Activated naive CD8-positive, alpha-beta T cell treated with anti-CD3 and anti-CD28 coated beads, Interleukin-2, amount 50 U/mL, for 24 hours (primary cell): ENCODE measurements at regions not wholly inside any gene's neighbourhood (a gene's known extent, or its start where the extent isn't known, plus 50 kb on each side); places are given as distances from the start of the nearest gene placed in this dataset.

Source experiments
- ATAC-seq: fragments of 150-1000 bp; cut with Tn5 transposase; one replicate; pipeline ENCODE4 v1.10.0; 2021
- DNase-seq: peaks from one replicate; pipeline ENCODE4 v3.0.0; 2021
- H3K27ac Mint-ChIP-seq: one replicate; pipeline ENCODE4 v1.8.0; 2021; ENCODE audit warnings: mild to moderate bottlenecking, mixed read lengths
- H3K27me3 Mint-ChIP-seq: one replicate; pipeline ENCODE4 v1.8.0; 2021; ENCODE audit warnings: mixed read lengths
- H3K36me3 Mint-ChIP-seq: one replicate; pipeline ENCODE4 v1.8.0; 2021; ENCODE audit warnings: low read depth, mixed read lengths
- H3K4me1 Mint-ChIP-seq: one replicate; pipeline ENCODE4 v1.8.0; 2021; ENCODE audit warnings: mixed read lengths
- H3K4me3 Mint-ChIP-seq: one replicate; pipeline ENCODE4 v1.8.0; 2021; ENCODE audit warnings: mild to moderate bottlenecking, moderate library complexity, mixed read lengths
- H3K9me3 Mint-ChIP-seq: one replicate; pipeline ENCODE4 v1.8.0; 2021; ENCODE audit warnings: mixed read lengths

DNA sequence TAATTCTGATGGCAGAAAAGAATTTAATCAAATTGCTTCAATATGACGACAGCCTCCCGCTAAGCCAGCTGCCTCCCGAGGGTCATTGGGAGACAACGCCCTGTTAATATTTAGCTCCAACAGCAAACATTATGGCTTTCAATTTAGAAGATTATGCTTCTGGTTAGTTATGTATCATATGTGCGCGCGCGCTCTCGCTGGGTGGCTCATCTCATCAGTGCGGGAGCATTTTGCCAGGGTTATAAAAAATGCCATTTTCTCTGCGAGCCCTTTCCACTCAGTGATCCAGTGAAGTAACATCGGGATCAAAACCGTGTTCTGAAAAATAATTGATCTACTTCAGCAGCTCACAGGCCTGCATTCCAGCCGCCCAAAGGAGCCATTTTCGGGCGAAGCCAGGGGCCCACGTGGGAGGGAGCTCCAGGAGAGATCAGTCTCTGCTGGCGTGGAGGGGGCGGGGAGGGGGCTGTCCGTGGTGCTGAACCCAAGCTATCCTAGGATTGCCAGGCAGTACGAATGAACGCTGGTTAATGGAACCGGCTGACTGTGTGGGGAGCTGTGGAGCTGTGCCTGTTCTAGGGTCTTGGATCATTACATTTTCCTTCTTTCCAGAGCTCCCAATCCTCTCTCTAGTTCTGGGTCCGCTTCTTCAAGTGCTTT is 219.1 kb upstream of the ZC3H12A start:
- Mint-ChIP-seq H3K27me3 (peaks cover 41% of the 10 kb centered on the region), H3K9me3 (no peaks in the 10 kb centered on the region), H3K4me3 (no peak overlapping the region), H3K27ac (no peak overlapping the region), H3K36me3 (no peaks in the 10 kb centered on the region), H3K4me1 (no peaks in the 10 kb centered on the region)
- no peak for ATAC-seq
- DNase-seq = peak; percentile 22

DNA sequence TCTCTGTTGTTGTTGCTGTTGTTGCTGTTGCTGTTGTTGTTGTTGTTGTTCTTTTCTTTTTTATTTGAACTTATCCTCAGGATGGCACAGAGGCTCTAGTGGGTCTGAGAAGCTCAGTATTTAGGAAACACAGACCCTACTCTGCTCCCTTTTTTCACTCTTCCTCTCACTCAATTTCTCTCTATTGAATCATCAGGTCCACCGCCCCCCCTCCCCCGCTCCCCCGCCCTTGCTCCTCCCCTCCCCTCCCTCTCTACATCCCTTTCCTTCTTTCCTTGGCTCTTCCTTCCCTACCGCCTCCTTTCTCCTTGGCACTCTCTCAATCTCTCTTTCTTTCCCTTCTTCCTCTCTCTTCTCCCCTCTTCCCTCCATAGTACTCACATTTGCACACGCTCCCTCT is 218.5 kb upstream of the ZC3H12A start:
- Mint-ChIP-seq H3K4me3 (no peak overlapping the region), H3K27me3 (peaks cover 42% of the 10 kb centered on the region), H3K4me1 (no peaks in the 10 kb centered on the region), H3K9me3 (no peaks in the 10 kb centered on the region), H3K36me3 (no peaks in the 10 kb centered on the region), H3K27ac (no peak overlapping the region)
- DNase-seq (no peak), ATAC-seq (no peak)

DNA sequence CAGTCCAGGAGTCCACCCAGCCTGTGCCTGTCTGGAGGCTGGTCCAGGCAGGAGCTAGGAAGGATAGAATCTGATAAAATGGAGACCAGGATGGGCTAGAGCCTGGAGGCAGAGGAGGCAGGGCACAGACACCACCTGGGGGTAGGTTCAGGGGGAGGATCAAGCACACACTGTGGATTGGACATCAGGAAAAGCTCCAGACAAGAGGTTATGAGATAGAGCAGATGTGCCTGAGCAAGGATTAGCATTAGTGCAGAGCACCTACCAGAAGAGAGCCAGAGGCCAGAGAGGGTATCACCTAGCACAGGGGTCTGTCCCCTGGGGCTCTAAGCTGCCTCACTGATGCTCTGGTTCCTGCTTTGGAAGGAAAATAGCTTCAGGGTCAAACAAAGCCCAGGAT is 216.7 kb upstream of the ZC3H12A start:
- DNase-seq (no peak), ATAC-seq (no peak)
- H3K36me3 Mint-ChIP-seq = no peaks in the 10 kb centered on the region
- peaks cover 51% of the 10 kb centered on the region for H3K27me3 Mint-ChIP-seq
- H3K4me1 Mint-ChIP-seq = no peaks in the 10 kb centered on the region
- no peak overlapping the region for H3K27ac Mint-ChIP-seq
- H3K4me3 Mint-ChIP-seq = no peak overlapping the region
- no peaks in the 10 kb centered on the region for H3K9me3 Mint-ChIP-seq

GRCh38 chr1:37258068-37258467 is 216.3 kb upstream of the ZC3H12A start:
- Mint-ChIP-seq H3K27ac (no peak overlapping the region), H3K4me3 (no peak overlapping the region), H3K36me3 (no peaks in the 10 kb centered on the region), H3K9me3 (no peaks in the 10 kb centered on the region), H3K4me1 (no peaks in the 10 kb centered on the region), H3K27me3 (peaks cover 51% of the 10 kb centered on the region)
- ATAC-seq = no peak
- no peak for DNase-seq

DNA sequence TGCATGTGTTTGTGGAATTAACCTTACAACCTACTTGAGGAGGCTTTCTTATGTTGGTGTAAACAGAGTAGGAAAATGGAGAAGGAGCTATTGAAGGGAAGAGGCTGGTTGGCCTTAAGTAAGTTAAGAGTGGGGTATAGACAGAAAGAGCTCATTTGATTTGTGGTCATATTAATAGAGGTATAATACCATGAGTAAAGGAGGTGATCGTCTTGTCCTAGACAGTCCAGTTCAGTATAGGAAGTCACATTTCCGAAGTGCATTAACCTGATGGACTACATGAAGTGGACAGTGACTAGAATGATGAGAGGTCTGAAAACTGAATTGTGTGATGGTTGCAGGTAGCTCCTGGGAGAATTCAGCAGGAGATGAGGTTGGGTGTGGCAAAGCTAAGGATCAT is 215.4 kb upstream of the ZC3H12A start:
- ATAC-seq (no peak), DNase-seq (no peak)
- no peak overlapping the region for H3K4me3 Mint-ChIP-seq
- no peak overlapping the region for H3K27ac Mint-ChIP-seq
- no peaks in the 10 kb centered on the region for H3K9me3 Mint-ChIP-seq
- H3K4me1 Mint-ChIP-seq = no peaks in the 10 kb centered on the region
- no peaks in the 10 kb centered on the region for H3K36me3 Mint-ChIP-seq
- H3K27me3 Mint-ChIP-seq = peaks cover 51% of the 10 kb centered on the region

DNA sequence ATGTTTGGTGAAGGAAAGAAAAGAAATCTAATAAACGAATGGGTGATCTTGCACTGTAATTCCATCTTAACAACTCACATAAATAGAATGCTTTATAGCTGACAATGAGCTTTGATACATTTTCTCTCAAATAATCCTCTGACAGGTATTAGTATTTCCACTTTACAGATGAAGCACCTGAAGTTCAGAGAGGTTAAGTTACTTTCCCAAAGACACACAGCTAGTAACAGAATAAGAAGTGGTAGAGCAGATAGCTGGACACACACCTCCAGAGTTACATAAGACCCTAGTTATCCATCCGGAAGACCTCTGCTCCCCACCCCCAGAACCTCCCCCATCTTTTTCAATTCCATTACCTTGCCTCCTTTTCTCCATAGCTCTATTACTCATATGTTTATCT is 213.3 kb upstream of the ZC3H12A start:
- Mint-ChIP-seq H3K27me3 (peaks cover 43% of the 10 kb centered on the region), H3K27ac (no peak overlapping the region), H3K4me1 (no peaks in the 10 kb centered on the region), H3K9me3 (no peaks in the 10 kb centered on the region), H3K4me3 (no peak overlapping the region), H3K36me3 (no peaks in the 10 kb centered on the region)
- ATAC-seq (no peak), DNase-seq (no peak)

DNA sequence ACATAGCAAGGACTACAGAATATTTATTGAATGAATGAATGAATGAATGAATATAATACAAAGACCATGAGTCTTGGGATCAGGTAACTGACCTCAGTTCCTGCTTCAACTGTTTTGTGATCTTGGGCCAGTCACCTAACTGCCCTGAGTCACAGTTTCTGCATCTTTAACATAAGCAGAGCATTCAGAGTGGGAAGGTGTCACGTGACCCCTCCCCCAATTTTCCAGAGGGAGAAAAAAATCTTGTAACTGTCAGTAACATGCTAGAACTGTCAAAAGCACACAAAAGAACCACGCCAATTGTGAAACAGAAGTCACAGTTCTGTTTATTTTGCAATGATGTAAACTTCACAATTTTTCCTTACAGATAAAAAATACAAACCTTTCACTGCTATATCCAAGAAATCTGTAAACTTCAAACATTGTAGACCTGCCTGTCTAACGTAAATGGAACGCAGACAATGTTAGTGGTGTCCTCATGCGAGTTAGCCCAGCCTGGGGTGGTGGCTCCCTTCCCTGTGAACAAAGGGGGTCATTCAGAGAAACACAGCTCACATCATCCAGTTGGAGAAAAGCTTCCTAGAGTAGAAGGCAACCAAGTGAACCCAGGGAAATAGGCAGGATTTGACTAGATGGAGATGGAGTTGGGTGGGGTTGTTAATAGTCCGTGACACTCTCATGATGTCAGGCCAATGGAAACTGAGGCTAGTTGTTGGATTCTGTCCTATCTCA is 211.8 kb upstream of the ZC3H12A start:
- H3K27me3 Mint-ChIP-seq = peaks cover 29% of the 10 kb centered on the region

DNA sequence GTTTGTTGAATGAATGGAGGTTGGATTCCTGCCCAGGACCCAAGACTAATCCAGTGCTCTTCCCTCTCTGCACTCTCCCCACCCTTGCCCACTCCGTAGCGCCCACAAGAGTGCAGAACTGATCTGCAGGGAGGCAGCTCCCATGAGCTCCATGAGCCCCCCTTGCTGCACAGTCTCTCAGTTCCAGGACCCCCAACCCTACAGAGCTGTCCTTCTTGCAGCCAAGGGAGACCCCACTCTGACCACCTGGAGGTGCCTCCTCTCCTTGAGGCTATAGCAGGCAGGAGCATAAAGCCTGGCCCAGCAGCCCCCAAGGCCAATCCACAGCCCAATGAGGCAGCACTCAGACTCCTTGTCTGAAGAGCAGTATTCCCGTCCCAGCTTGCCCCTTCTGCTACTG is 209.2 kb upstream of the ZC3H12A start:
- no peak overlapping the region for H3K4me3 Mint-ChIP-seq
- ATAC-seq (no peak), DNase-seq (no peak)
- no peak overlapping the region for H3K27ac Mint-ChIP-seq
- no peaks in the 10 kb centered on the region for H3K4me1 Mint-ChIP-seq
- H3K36me3 Mint-ChIP-seq = no peaks in the 10 kb centered on the region
- H3K9me3 Mint-ChIP-seq = no peaks in the 10 kb centered on the region
- peaks cover 18% of the 10 kb centered on the region for H3K27me3 Mint-ChIP-seq

More for the DNA sequence above, 211.8 kb upstream of the ZC3H12A start:
- DNase-seq (no peak), ATAC-seq (no peak)
- no peaks in the 10 kb centered on the region for H3K9me3 Mint-ChIP-seq
- H3K4me1 Mint-ChIP-seq = no peaks in the 10 kb centered on the region
- no peaks in the 10 kb centered on the region for H3K36me3 Mint-ChIP-seq
- no peak overlapping the region for H3K27ac Mint-ChIP-seq
- no peak overlapping the region for H3K4me3 Mint-ChIP-seq

DNA sequence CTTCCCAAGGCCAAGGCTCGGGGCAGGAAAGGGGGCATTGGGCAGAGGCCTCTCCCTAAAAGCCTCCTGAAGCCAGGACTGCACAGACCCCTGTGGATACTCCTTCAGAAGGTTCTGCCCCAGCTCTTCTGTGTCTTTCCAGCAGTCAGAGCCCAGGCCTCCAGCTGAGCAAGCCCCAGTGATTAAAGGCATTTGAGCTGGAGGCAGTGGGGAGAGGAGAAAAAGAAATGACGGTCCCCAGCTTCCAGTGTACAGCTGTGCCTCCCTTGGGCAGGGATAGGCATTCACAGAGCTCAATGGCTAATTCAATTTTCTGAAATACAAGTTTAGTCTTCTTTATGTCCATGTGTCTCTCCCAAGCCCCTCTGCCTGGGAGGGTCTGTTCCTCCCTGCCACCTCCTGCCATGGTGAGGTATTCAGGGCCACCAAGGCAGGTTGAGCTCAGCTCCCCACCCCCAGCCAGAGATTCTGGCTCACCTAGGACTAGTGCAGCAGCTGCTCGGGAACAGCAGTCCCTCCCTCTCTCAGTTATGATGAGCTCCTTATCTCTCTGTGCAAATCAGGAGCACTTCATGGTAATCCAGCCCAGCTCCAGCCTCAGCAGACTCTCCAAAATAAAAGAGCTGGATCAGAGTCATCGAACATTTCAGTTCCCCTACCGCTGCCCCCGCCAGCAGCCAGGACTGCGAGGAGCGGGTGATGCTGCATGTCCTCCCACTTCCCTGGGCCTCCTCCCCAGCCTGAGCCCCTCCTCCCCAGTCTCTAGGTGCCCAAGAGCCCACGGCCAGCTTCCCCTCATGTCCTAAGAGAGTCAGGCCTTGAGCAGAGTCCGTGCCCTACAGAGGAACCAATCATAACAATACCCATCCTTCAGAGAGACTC is 208.4 kb upstream of the ZC3H12A start:
- no peak overlapping the region for H3K27ac Mint-ChIP-seq
- ATAC-seq = no peak
- H3K9me3 Mint-ChIP-seq = no peaks in the 10 kb centered on the region
- peaks cover 18% of the 10 kb centered on the region for H3K27me3 Mint-ChIP-seq
- DNase-seq = no peak
- H3K4me3 Mint-ChIP-seq = no peak overlapping the region
- no peaks in the 10 kb centered on the region for H3K4me1 Mint-ChIP-seq
- H3K36me3 Mint-ChIP-seq = no peaks in the 10 kb centered on the region

- no peaks in the 10 kb centered on the region for H3K36me3 Mint-ChIP-seq
Observed at GRCh38 chr1:37267111-37267835, 207.1 kb upstream of the ZC3H12A start.

DNA sequence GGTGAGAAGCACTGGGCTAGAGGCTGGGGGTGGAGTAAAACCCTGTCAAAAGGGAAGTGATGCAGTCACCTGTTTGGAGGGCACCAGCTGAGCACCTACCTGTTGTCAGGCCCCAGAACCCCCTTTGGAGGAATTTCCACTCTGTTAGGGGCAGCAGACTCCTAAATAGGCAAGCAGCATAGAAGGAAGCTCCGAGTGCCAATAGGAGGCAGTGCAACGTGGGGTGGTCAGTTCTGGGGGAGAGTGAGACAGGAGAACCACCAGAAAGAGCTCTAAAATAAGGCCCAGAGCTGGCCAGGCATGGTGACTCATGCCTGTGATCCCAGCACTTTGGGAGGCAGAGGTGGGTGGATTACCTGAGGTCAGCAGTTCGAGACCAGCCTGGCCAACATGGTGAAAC is 203.7 kb upstream of the ZC3H12A start:
- Mint-ChIP-seq H3K4me3 (no peak overlapping the region), H3K27me3 (peaks cover 14% of the 10 kb centered on the region), H3K27ac (no peak overlapping the region)

More at GRCh38 chr1:37267111-37267835, 207.1 kb upstream of the ZC3H12A start:
- Mint-ChIP-seq H3K9me3 (no peaks in the 10 kb centered on the region), H3K4me1 (no peaks in the 10 kb centered on the region), H3K27ac (no peak overlapping the region), H3K4me3 (no peak overlapping the region), H3K27me3 (peaks cover 15% of the 10 kb centered on the region)
- DNase-seq = no peak
- ATAC-seq = no peak

GRCh38 chr1:37272626-37273025 is 201.8 kb upstream of the ZC3H12A start:
- no peaks in the 10 kb centered on the region for H3K36me3 Mint-ChIP-seq
- no peaks in the 10 kb centered on the region for H3K9me3 Mint-ChIP-seq
- H3K27ac Mint-ChIP-seq = no peak overlapping the region
- H3K4me1 Mint-ChIP-seq = no peaks in the 10 kb centered on the region
- H3K4me3 Mint-ChIP-seq = no peak overlapping the region
- DNase-seq = no peak
- no peak for ATAC-seq
- peaks cover 15% of the 10 kb centered on the region for H3K27me3 Mint-ChIP-seq

More for the DNA sequence above, 203.7 kb upstream of the ZC3H12A start:
- H3K4me1 Mint-ChIP-seq = no peaks in the 10 kb centered on the region
- no peaks in the 10 kb centered on the region for H3K9me3 Mint-ChIP-seq
- ATAC-seq (no peak), DNase-seq (no peak)
- no peaks in the 10 kb centered on the region for H3K36me3 Mint-ChIP-seq

GRCh38 chr1:37274486-37274885 is 199.9 kb upstream of the ZC3H12A start:
- H3K36me3 Mint-ChIP-seq = no peaks in the 10 kb centered on the region
- H3K27me3 Mint-ChIP-seq = peaks cover 15% of the 10 kb centered on the region
- no peak for DNase-seq
- no peak overlapping the region for H3K4me3 Mint-ChIP-seq
- no peaks in the 10 kb centered on the region for H3K9me3 Mint-ChIP-seq
- no peak overlapping the region for H3K27ac Mint-ChIP-seq
- no peak for ATAC-seq
- no peaks in the 10 kb centered on the region for H3K4me1 Mint-ChIP-seq

- no peaks in the 10 kb centered on the region for H3K4me1 Mint-ChIP-seq
- peaks cover 6% of the 10 kb centered on the region for H3K9me3 Mint-ChIP-seq
- no peak for ATAC-seq
- H3K27me3 Mint-ChIP-seq = peaks cover 15% of the 10 kb centered on the region
- no peak overlapping the region for H3K27ac Mint-ChIP-seq
- no peaks in the 10 kb centered on the region for H3K36me3 Mint-ChIP-seq
- DNase-seq = no peak
- H3K4me3 Mint-ChIP-seq = no peak overlapping the region
Observed at GRCh38 chr1:37274938-37275631, 199.3 kb upstream of the ZC3H12A start.
